WERI-Rb-1 (cell line): ENCODE measurements at regions not wholly inside any gene's neighbourhood (a gene's known extent, or its start where the extent isn't known, plus 50 kb on each side); places are given as distances from the start of the nearest gene placed in this dataset.

ENCODE experiments used
- DNase-seq: peaks from one replicate; pipeline ENCODE4 v3.0.0-alpha.2; 2020
- H3K27ac ChIP-seq: fragments of 250-450 bp; sonication (Bioruptor Pico); 2 replicates; pipeline ENCODE4 v1.5.1; 2020; ENCODE audit warnings: mild to moderate bottlenecking, moderate library complexity
- H3K27me3 ChIP-seq: fragments of 250-450 bp; sonication (Bioruptor Pico); 2 replicates; pipeline ENCODE4 v1.5.1; 2021; ENCODE audit warnings: mild to moderate bottlenecking, low read depth, moderate library complexity; ENCODE audit not compliant: insufficient read depth, severe bottlenecking
- H3K36me3 ChIP-seq: fragments of 250-450 bp; sonication (Bioruptor Pico); 2 replicates; pipeline ENCODE4 v1.5.1; 2020; ENCODE audit warnings: mild to moderate bottlenecking, moderate library complexity
- H3K4me3 ChIP-seq: 2 replicates; pipeline ENCODE4 v1.5.1; 2011; ENCODE audit warnings: low read depth, mild to moderate bottlenecking, control low read depth, low read length
- H3K9me3 ChIP-seq: fragments of 250-450 bp; sonication (Bioruptor Pico); 2 replicates; pipeline ENCODE4 v1.5.1; 2021; ENCODE audit warnings: mild to moderate bottlenecking, moderate library complexity; ENCODE audit not compliant: severe bottlenecking
- CTCF ChIP-seq: IDR thresholded peaks from 2 replicates; pipeline ENCODE4 v1.5.1; 2011; ENCODE audit warnings: low read depth, mild to moderate bottlenecking, control low read depth, inconsistent platforms, low read length

- no peak for TF ChIP-seq CTCF
- Histone ChIP-seq H3K36me3 (no peaks in the 10 kb centered on the region), H3K9me3 (no peaks in the 10 kb centered on the region), H3K27ac (no peak overlapping the region), H3K4me3 (no peak overlapping the region), H3K27me3 (no peaks in the 10 kb centered on the region)
- DNase-seq = no peak
Observed at GRCh38 chr22:49108636-49109315, 718.9 kb downstream of the BRD1 start.

GRCh38 chr22:49107961-49108530 is 719.6 kb downstream of the BRD1 start:
- no peaks in the 10 kb centered on the region for H3K27me3 ChIP-seq
- TF ChIP-seq CTCF = no peak
- no peak overlapping the region for H3K4me3 ChIP-seq

GRCh38 chr22:49107561-49107960 is 720.1 kb downstream of the BRD1 start:
- no peaks in the 10 kb centered on the region for H3K9me3 ChIP-seq
- H3K36me3 ChIP-seq = no peaks in the 10 kb centered on the region
- no peak overlapping the region for H3K4me3 ChIP-seq
- no peak overlapping the region for H3K27ac ChIP-seq
- DNase-seq = no peak
- no peaks in the 10 kb centered on the region for H3K27me3 ChIP-seq
- no peak for TF ChIP-seq CTCF

More at GRCh38 chr22:49107961-49108530, 719.6 kb downstream of the BRD1 start:
- no peak for DNase-seq
- Histone ChIP-seq H3K9me3 (no peaks in the 10 kb centered on the region), H3K27ac (no peak overlapping the region), H3K36me3 (no peaks in the 10 kb centered on the region)

GRCh38 chr22:49106842-49107152 is 720.9 kb downstream of the BRD1 start:
- H3K9me3 ChIP-seq = no peaks in the 10 kb centered on the region
- H3K27ac ChIP-seq = no peak overlapping the region
- no peaks in the 10 kb centered on the region for H3K27me3 ChIP-seq
- no peak for TF ChIP-seq CTCF
- no peak for DNase-seq
- no peaks in the 10 kb centered on the region for H3K36me3 ChIP-seq
- no peak overlapping the region for H3K4me3 ChIP-seq

GRCh38 chr22:49106096-49106841 is 721.4 kb downstream of the BRD1 start:
- DNase-seq = no peak
- no peaks in the 10 kb centered on the region for H3K36me3 ChIP-seq
- no peaks in the 10 kb centered on the region for H3K27me3 ChIP-seq
- H3K9me3 ChIP-seq = no peaks in the 10 kb centered on the region
- no peak for TF ChIP-seq CTCF
- H3K27ac ChIP-seq = no peak overlapping the region
- no peak overlapping the region for H3K4me3 ChIP-seq
